Retina (tissue), 1 donor: ENCODE measurements at regions not wholly inside any gene's neighbourhood (a gene's known extent, or its start where the extent isn't known, plus 50 kb on each side); places are given as distances from the start of the nearest gene placed in this dataset.
"Not testable (repeated sequence)": the region's sequence is repeated elsewhere in the genome, so short reads cannot be mapped to it uniquely, and the experiment has no call there.

Source experiments
- DNase-seq: peaks from one replicate; pipeline ENCODE4 v3.0.0-alpha.2; 2016

- DNase-seq: no peak
Measured at GRCh38 chr4:53959343-53960120, 104.9 kb downstream of the CHIC2 start.

GRCh38 chr4:53956454-53956853 is 108.0 kb downstream of the CHIC2 start:
- DNase-seq: no peak

- DNase-seq: no peak
Measured at GRCh38 chr4:53956053-53956452, 108.4 kb downstream of the CHIC2 start.

GRCh38 chr4:53951414-53951813 is 113.0 kb downstream of the CHIC2 start:
- no peak for DNase-seq

GRCh38 chr4:53943345-53944085 is 120.9 kb downstream of the CHIC2 start:
- no peak for DNase-seq

GRCh38 chr4:53942712-53943111 is 121.7 kb downstream of the CHIC2 start:
- no peak for DNase-seq

- no peak for DNase-seq
Measured at GRCh38 chr4:53941331-53941730, 123.1 kb downstream of the CHIC2 start.

- DNase-seq: not testable (repeated sequence)
Measured at GRCh38 chr4:53939892-53940291, 124.5 kb downstream of the CHIC2 start.

- DNase-seq: no peak
Measured at GRCh38 chr4:53937918-53938317, 126.5 kb downstream of the CHIC2 start.

- no peak for DNase-seq
Measured at GRCh38 chr4:53937327-53937726, 127.1 kb downstream of the CHIC2 start.

- no peak for DNase-seq
Measured at GRCh38 chr4:53935780-53936179, 128.6 kb downstream of the CHIC2 start.

- DNase-seq: no peak
Measured at GRCh38 chr4:53932796-53933610, 131.4 kb downstream of the CHIC2 start.

GRCh38 chr4:53931461-53931961 is 132.9 kb downstream of the CHIC2 start:
- no peak for DNase-seq

- DNase-seq: peak; percentile 69
Measured at GRCh38 chr4:53929955-53930798, 134.2 kb downstream of the CHIC2 start.

GRCh38 chr4:53929311-53929710 is 135.1 kb downstream of the CHIC2 start:
- no peak for DNase-seq

GRCh38 chr4:53928825-53929224 is 135.6 kb downstream of the CHIC2 start:
- DNase-seq: no peak

GRCh38 chr4:53925050-53925605 is 139.3 kb downstream of the CHIC2 start:
- no peak for DNase-seq

GRCh38 chr4:53924333-53925049 is 139.9 kb downstream of the CHIC2 start:
- no peak for DNase-seq

- DNase-seq: no peak
Measured at GRCh38 chr4:53923921-53924320, 140.5 kb downstream of the CHIC2 start.

- DNase-seq: no peak
Measured at GRCh38 chr4:53921856-53922255, 142.5 kb downstream of the CHIC2 start.

GRCh38 chr4:53920883-53921282 is 143.5 kb downstream of the CHIC2 start:
- DNase-seq: no peak
